ENCODE measurements at regions not wholly inside any gene's neighbourhood (a gene's known extent, or its start where the extent isn't known, plus 50 kb on each side); places are given as distances from the start of the nearest gene placed in this dataset.

GRCh38 chr3:144762091-144762490 is 790.5 kb downstream of the DIPK2A start:
- WGBS, 2 donors, result 98 to 100% methylated on average over 1 of the region's 1 CpG
- FAIRE-seq (no peak), DNase-seq (no peak), ATAC-seq (no peak)
- Histone ChIP-seq H3K4me3 (no peak overlapping the region), H3K27me3 (no peaks in the 10 kb centered on the region), H3K27ac (no peak overlapping the region), H3K9me3 (no peaks in the 10 kb centered on the region), H3K36me3 (no peaks in the 10 kb centered on the region), H3K4me1 (no peaks in the 10 kb centered on the region)
- intact Hi-C loops (cut with DNase I), result no loop called here
- TF ChIP-seq CTCF (IDR thresholded peaks at IDR 0.05), result no peak

GRCh38 chr3:144763878-144764454 is 792.3 kb downstream of the DIPK2A start:
- intact Hi-C loops (cut with DNase I), result no loop called here
- Histone ChIP-seq H3K36me3 (no peaks in the 10 kb centered on the region), H3K9me3 (no peaks in the 10 kb centered on the region), H3K4me1 (no peaks in the 10 kb centered on the region), H3K27me3 (no peaks in the 10 kb centered on the region), H3K4me3 (no peak overlapping the region), H3K27ac (no peak overlapping the region)
- WGBS, 2 donors, result 70 to 72% methylated on average over 3 of the region's 3 CpGs
- FAIRE-seq, result no peak
- no peak for TF ChIP-seq CTCF (IDR thresholded peaks at IDR 0.05)
- no peak for ATAC-seq
- DNase-seq, result no peak

GRCh38 chr3:144770281-144770680 is 798.7 kb downstream of the DIPK2A start:
- Histone ChIP-seq H3K27me3 (no peaks in the 10 kb centered on the region), H3K4me1 (no peaks in the 10 kb centered on the region), H3K4me3 (no peak overlapping the region), H3K27ac (no peak overlapping the region), H3K9me3 (no peaks in the 10 kb centered on the region), H3K36me3 (no peaks in the 10 kb centered on the region)
- ATAC-seq (no peak), DNase-seq (no peak), FAIRE-seq (no peak)
- intact Hi-C loops (cut with DNase I), result loop anchor here in 1 of 3 donors (10.0 kb wide), 1 partner anchor 885 kb away; no protein-coding TSS in a partner anchor
- no peak for TF ChIP-seq CTCF (IDR thresholded peaks at IDR 0.05)
- 36 to 40% methylated on average over 1 of the region's 1 CpG for WGBS, 2 donors

GRCh38 chr3:144770915-144771351 is 799.3 kb downstream of the DIPK2A start:
- WGBS, 2 donors, result 8 to 20% methylated on average over 1 of the region's 1 CpG
- Histone ChIP-seq H3K27me3 (no peaks in the 10 kb centered on the region), H3K36me3 (no peaks in the 10 kb centered on the region), H3K27ac (no peak overlapping the region), H3K9me3 (no peaks in the 10 kb centered on the region), H3K4me3 (no peak overlapping the region), H3K4me1 (no peaks in the 10 kb centered on the region)
- FAIRE-seq, result no peak
- intact Hi-C loops (cut with DNase I), result loop anchor here in 1 of 3 donors (10.0 kb wide), 1 partner anchor 886 kb away; no protein-coding TSS in a partner anchor
- peak in 3 of 4 donors; percentile 78 to 85 (median 79) for ATAC-seq
- peak in 1 of 4 donors; percentile 21 for TF ChIP-seq CTCF (IDR thresholded peaks at IDR 0.05)
- no peak for DNase-seq

- Histone ChIP-seq H3K27ac (no peak overlapping the region), H3K9me3 (no peaks in the 10 kb centered on the region), H3K4me3 (no peak overlapping the region), H3K36me3 (no peaks in the 10 kb centered on the region), H3K4me1 (no peaks in the 10 kb centered on the region), H3K27me3 (no peaks in the 10 kb centered on the region)
- TF ChIP-seq CTCF (IDR thresholded peaks at IDR 0.05), result no peak
- FAIRE-seq, result no peak
- intact Hi-C loops (cut with DNase I), result loop anchor here in 1 of 3 donors (10.0 kb wide), 1 partner anchor 887 kb away; no protein-coding TSS in a partner anchor
- no peak for ATAC-seq
- DNase-seq, result no peak
- WGBS, 2 donors, result 50 to 68% methylated on average over 2 of the region's 2 CpGs
Observed at GRCh38 chr3:144771381-144771870, 799.8 kb downstream of the DIPK2A start.
